K562 (cell line): ENCODE measurements at regions not wholly inside any gene's neighbourhood (a gene's known extent, or its start where the extent isn't known, plus 50 kb on each side); places are given as distances from the start of the nearest gene placed in this dataset.

ENCODE experiments used
- ATAC-seq: fragments of 200-7000 bp; cut with Tn5 transposase; 3 replicates; pipeline ENCODE4 v1.9.1; 2020; ENCODE audit warnings: moderate library complexity
- BruUV-seq: library from RNA; stranded (reverse); fragments of 400-500 nt; replicated peaks from 2 replicates; lab custom pipeline; 2021; lab: Mats Ljungman, UMichigan
- CTCF ChIA-PET: fragments of 300-600 bp; formaldehyde crosslinking; extraction: SDS; loops from one replicate; lab custom pipeline; 2021; ENCODE audit warnings: low intra/inter-chr PET ratio; lab: Yijun Ruan, JAX
- POLR2A ChIA-PET: fragments of 300-600, 350-650 bp; sonication (Branson Sonifier 250); formaldehyde crosslinking; extraction: SDS; loops from one replicate; lab custom pipeline; 2021; ENCODE audit warnings: antibody characterized with exemption, inconsistent platforms; lab: Yijun Ruan, JAX
- DNase-seq, 4 experiments: peaks; one replicate each; pipeline versions ENCODE4 v3.0.0 to v3.0.0-alpha.2; 2011 to 2018; ENCODE audit warnings: low spot score in 3 of 4, mixed read lengths in 3 of 4; ENCODE audit errors: extremely low read depth in 1 of 4
- FAIRE-seq: peaks from 2 replicates; lab custom pipeline; 2011; peaks lifted over from hg19 to GRCh38; lab: Jason Lieb, UNC
- H2AFZ ChIP-seq: 2 replicates; pipeline ENCODE4 v1.6.0; 2011; ENCODE audit warnings: low read depth, low read length, control low read depth, inconsistent platforms
- H3K27ac ChIP-seq: fragments of 200-600 bp; 3 replicates; pipeline ENCODE4 v1.8.0; 2011; ENCODE audit warnings: low read depth, mild to moderate bottlenecking, control low read depth, inconsistent platforms, low read length, moderate library complexity, mixed read lengths; ENCODE audit errors: extremely low read depth
- H3K27me3 ChIP-seq, 2 experiments: fragments of 300-600 bp in 1 of 2; 2 replicates in 1 of 2; 3 replicates in 1 of 2; pipeline versions ENCODE4 v1.6.0 to v1.8.0; 2011; ENCODE audit warnings: inconsistent platforms in 2 of 2, low read length in 2 of 2, mild to moderate bottlenecking in 1 of 2, mixed read lengths in 1 of 2, moderate library complexity in 1 of 2; ENCODE audit not compliant: control insufficient read depth in 2 of 2, insufficient read depth in 2 of 2
- H3K36me3 ChIP-seq: fragments of 300-600 bp; 3 replicates; pipeline ENCODE4 v1.8.0; 2011; ENCODE audit warnings: mild to moderate bottlenecking, low read length, inconsistent platforms; ENCODE audit not compliant: control insufficient read depth, insufficient read depth
- H3K4me1 ChIP-seq, 2 experiments: fragments of 200-600 bp in 1 of 2; replicated peaks in 1 of 2; 2 replicates in 1 of 2; 3 replicates in 1 of 2; pipeline versions ENCODE4 v1.5.1 to v1.8.0; 2011; ENCODE audit warnings: inconsistent platforms in 2 of 2, low read length in 2 of 2, mild to moderate bottlenecking in 1 of 2, mixed read lengths in 1 of 2, moderate library complexity in 1 of 2; ENCODE audit not compliant: control insufficient read depth in 2 of 2, insufficient read depth in 2 of 2
- H3K4me2 ChIP-seq: 2 replicates; pipeline ENCODE4 v1.6.1; 2011; ENCODE audit warnings: low read length, control low read depth, inconsistent platforms, mixed read lengths; ENCODE audit not compliant: insufficient read depth
- H3K4me3 ChIP-seq: fragments of 200-600 bp; sonication (generic), shearing (Covaris generic); 2 replicates; pipeline ENCODE4 v1.5.1; 2016; ENCODE audit warnings: control low read depth, inconsistent platforms
- H3K79me2 ChIP-seq: fragments of 200-600 bp; 3 replicates; pipeline ENCODE4 v1.8.0; 2011; ENCODE audit warnings: low read length, inconsistent platforms; ENCODE audit not compliant: control insufficient read depth, insufficient read depth
- H3K9ac ChIP-seq, 2 experiments: 2 replicates each; pipeline versions ENCODE4 v1.6.0 to v1.6.1; 2011; ENCODE audit warnings: low read depth in 2 of 2, low read length in 2 of 2, control low read depth in 1 of 2, inconsistent platforms in 1 of 2, mild to moderate bottlenecking in 1 of 2, mixed read lengths in 1 of 2; ENCODE audit not compliant: insufficient read depth in 1 of 2
- H3K9me1 ChIP-seq: one replicate; pipeline ENCODE4 v1.6.0; 2011; ENCODE audit warnings: inconsistent platforms, mild to moderate bottlenecking, low read length, moderate library complexity; ENCODE audit not compliant: control insufficient read depth, insufficient read depth
- H3K9me3 ChIP-seq: replicated peaks from 2 replicates; pipeline ENCODE4 v1.5.1; 2011; ENCODE audit warnings: low read depth, low read length, inconsistent platforms; ENCODE audit not compliant: control insufficient read depth, insufficient read depth
- H4K20me1 ChIP-seq: replicated peaks from 2 replicates; pipeline ENCODE4 v1.6.1; 2011; ENCODE audit warnings: low read length, inconsistent platforms, mixed read lengths; ENCODE audit not compliant: control insufficient read depth, insufficient read depth
- CBFA2T2 ChIP-seq: fragments of 450-650 bp; conservative IDR thresholded peaks from 2 replicates; pipeline ENCODE4 v1.6.1; 2017; ENCODE audit warnings: mild to moderate bottlenecking
- GTF2E2 ChIP-seq: fragments of 200-800 bp; sonication (Bioruptor generic); IDR thresholded peaks from 2 replicates; pipeline ENCODE4 v1.6.1; 2016; ENCODE audit warnings: missing genetic modification characterization, missing compliant biosample characterization
- HEY1 ChIP-seq: fragments of 250-450 bp; sonication (Bioruptor Pico); IDR thresholded peaks from 2 replicates; pipeline ENCODE4 v1.5.0; 2020; ENCODE audit warnings: mild to moderate bottlenecking, moderate library complexity, borderline replicate concordance
- KHSRP ChIP-seq: fragments of 450-650 bp; IDR thresholded peaks from 2 replicates; pipeline ENCODE4 v1.6.1; 2017
- MAFF ChIP-seq: IDR thresholded peaks from 2 replicates; pipeline ENCODE4 v1.6.1; 2012; ENCODE audit warnings: low read length, improper control_type of control experiment
- NFE2L1 ChIP-seq: fragments of 450-650 bp; IDR thresholded peaks from 2 replicates; pipeline ENCODE4 v1.6.1; 2016; ENCODE audit warnings: missing genetic modification characterization, low read depth, mild to moderate bottlenecking, missing compliant biosample characterization, moderate library complexity, borderline replicate concordance
- SAFB ChIP-seq: fragments of 200-400 bp; formaldehyde crosslinking; IDR thresholded peaks from 2 replicates; pipeline ENCODE4 v1.6.1; 2017; ENCODE audit warnings: low read depth, low read length, borderline replicate concordance
- SAFB2 ChIP-seq: fragments of 200-400 bp; formaldehyde crosslinking; IDR thresholded peaks from 2 replicates; pipeline ENCODE4 v1.6.1; 2018; ENCODE audit warnings: borderline replicate concordance, low read length, low read depth, moderate library complexity; ENCODE audit not compliant: severe bottlenecking
- ZNF589 ChIP-seq: fragments of 200-800 bp; sonication (Bioruptor generic); IDR thresholded peaks from 2 replicates; pipeline ENCODE4 v1.6.1; 2016; ENCODE audit warnings: low read depth, missing genetic modification characterization, missing compliant biosample characterization
- WGBS: fragments of 100-300 bp; shearing (Covaris generic); methylation state at CpG from one replicate; pipeline ENCODE4 v1.1.6; 2016; ENCODE audit warnings: low coverage, mixed read lengths; ENCODE audit not compliant: insufficient coverage; ENCODE audit errors: missing lambda C conversion rate; 5-methylcytosine and 5-hydroxymethylcytosine counted together
- in situ Hi-C: fragments of 300-500 bp; cut with MboI; formaldehyde crosslinking; loops from 4 replicates; pipeline ENCODE4 v1.15.0; 2018; ENCODE audit warnings: inconsistent platforms, mixed read lengths
- intact Hi-C: fragments of 100-400 bp; cut with micrococcal nuclease; formaldehyde crosslinking; loops from 2 replicates; pipeline ENCODE4 v1.14.2; 2022
- TF ChIP-seq, protein P1 (sequence below), 3 experiments: IDR thresholded peaks in 2 of 3; conservative IDR thresholded peaks in 1 of 3; 2 replicates each; pipeline ENCODE4 v1.5.1; 2011 to 2012; ENCODE audit warnings: low read length in 3 of 3, mild to moderate bottlenecking in 3 of 3, control low read depth in 2 of 3, improper control_type of control experiment in 1 of 3, inconsistent platforms in 1 of 3, low read depth in 1 of 3, mixed read lengths in 1 of 3, moderate library complexity in 1 of 3; ENCODE audit not compliant: insufficient read depth in 2 of 3
- TF ChIP-seq, protein P2 (sequence below): fragments of 450-650 bp; IDR thresholded peaks from 2 replicates; pipeline ENCODE4 v1.6.1; 2017; ENCODE audit warnings: mild to moderate bottlenecking, moderate library complexity
- TF ChIP-seq, protein P3 (sequence below): IDR thresholded peaks from 3 replicates; pipeline ENCODE4 v1.6.1; 2011; ENCODE audit warnings: borderline replicate concordance, mild to moderate bottlenecking; ENCODE audit not compliant: insufficient read length, insufficient read depth

DNA sequence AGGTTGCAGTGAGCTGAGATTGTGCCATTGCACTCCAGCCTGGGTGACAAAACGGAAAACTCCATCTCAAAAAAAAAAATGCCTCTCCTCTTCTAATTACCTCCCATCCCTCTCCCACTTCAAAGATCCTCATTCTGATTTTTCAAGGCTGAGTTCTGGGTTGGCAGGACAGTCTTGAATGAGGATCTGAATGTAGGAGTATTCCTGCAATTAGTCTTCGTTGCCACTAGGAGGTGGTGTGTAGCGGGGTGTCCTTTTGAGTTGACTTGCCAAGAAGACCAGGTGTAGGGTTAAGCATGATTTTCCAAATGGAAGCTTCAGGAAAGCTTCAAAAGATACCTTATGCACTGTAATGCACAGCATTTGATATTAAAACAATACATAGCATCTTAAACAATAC is 169.9 kb downstream of the ASMT start:
- Histone ChIP-seq H3K9ac (no peak overlapping the region), H3K79me2 (no peaks in the 10 kb centered on the region), H2AFZ (no peak overlapping the region), H3K4me2 (no peak overlapping the region), H3K36me3 (no peaks in the 10 kb centered on the region), H3K27ac (no peak overlapping the region), H3K9me3 (no peaks in the 10 kb centered on the region), H3K4me3 (no peak overlapping the region), H3K27me3 (no peaks in the 10 kb centered on the region), H4K20me1 (no peaks in the 10 kb centered on the region), H3K4me1 (no peaks in the 10 kb centered on the region), H3K9me1 (no peaks in the 10 kb centered on the region)
- FAIRE-seq, result no peak
- ChIA-PET POLR2A (no interaction called here), CTCF (no interaction called here)
- 0% methylated on average over 3 of the region's 3 CpGs for WGBS
- intact Hi-C loops (no loop called here), in situ Hi-C loops (no loop called here)
- TF ChIP-seq, protein P1, sequence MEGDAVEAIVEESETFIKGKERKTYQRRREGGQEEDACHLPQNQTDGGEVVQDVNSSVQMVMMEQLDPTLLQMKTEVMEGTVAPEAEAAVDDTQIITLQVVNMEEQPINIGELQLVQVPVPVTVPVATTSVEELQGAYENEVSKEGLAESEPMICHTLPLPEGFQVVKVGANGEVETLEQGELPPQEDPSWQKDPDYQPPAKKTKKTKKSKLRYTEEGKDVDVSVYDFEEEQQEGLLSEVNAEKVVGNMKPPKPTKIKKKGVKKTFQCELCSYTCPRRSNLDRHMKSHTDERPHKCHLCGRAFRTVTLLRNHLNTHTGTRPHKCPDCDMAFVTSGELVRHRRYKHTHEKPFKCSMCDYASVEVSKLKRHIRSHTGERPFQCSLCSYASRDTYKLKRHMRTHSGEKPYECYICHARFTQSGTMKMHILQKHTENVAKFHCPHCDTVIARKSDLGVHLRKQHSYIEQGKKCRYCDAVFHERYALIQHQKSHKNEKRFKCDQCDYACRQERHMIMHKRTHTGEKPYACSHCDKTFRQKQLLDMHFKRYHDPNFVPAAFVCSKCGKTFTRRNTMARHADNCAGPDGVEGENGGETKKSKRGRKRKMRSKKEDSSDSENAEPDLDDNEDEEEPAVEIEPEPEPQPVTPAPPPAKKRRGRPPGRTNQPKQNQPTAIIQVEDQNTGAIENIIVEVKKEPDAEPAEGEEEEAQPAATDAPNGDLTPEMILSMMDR (IDR thresholded peaks at IDR 0.05 in 2 of 3, conservative IDR thresholded peaks at IDR 0.05 in 1 of 3; ENCODE audit: insufficient read depth in 2 of 3, low read depth in 1 of 3, low read length in 3 of 3), result 0 out of 6 replicates have a peak, but pooled peaks of 1 of the 3 experiments have one; percentile 24
- TF ChIP-seq HEY1, result no peak
- TF ChIP-seq MAFF, result no peak
- peak in 1 of 4 experiments; percentile 10 for DNase-seq
- BruUV-seq, result no TSS peak
- no peak for ATAC-seq

DNA sequence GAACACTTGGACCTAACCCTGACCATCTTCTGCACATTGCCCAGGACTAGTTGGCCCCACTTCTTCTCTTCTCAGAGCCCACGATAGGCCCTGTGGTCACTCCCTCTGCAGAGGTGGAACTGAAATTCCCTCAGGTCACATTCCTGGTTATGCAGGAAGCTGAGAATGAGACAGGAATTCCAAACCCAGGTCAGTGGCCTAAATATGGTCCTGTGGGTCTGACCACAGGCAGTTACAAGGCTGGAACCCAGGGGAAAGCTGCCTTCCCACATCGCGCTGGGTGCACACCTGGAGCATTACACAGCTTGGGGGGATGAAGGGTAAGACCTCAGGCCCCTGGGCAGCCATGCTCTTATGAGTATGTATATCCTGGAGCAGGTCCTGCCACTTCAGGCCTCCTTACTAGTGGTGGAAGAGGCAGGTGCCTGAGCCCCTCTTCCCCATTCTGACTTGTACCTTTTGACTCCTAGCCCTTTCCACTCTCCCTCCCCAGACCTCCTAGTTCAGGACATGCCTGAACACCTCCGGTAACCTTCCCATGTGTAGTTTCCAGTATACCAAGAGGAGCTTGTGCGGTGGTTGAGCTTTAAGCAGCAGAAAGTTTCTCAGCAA is 173.5 kb downstream of the ASMT start:
- no peaks in the 10 kb centered on the region for H4K20me1 ChIP-seq
- no peaks in the 10 kb centered on the region for H3K9me3 ChIP-seq
- no peak overlapping the region for H3K9ac ChIP-seq
- in situ Hi-C loops (no loop called here), intact Hi-C loops (no loop called here)
- POLR2A ChIA-PET, result no interaction called here
- no peaks in the 10 kb centered on the region for H3K79me2 ChIP-seq
- no peaks in the 10 kb centered on the region for H3K9me1 ChIP-seq
- DNase-seq (no peak), FAIRE-seq (no peak), ATAC-seq (no peak)
- H2AFZ ChIP-seq, result no peak overlapping the region
- H3K4me1 ChIP-seq, result no peaks in the 10 kb centered on the region
- no peak overlapping the region for H3K4me2 ChIP-seq
- CTCF ChIA-PET, result no interaction called here
- H3K4me3 ChIP-seq, result no peak overlapping the region
- BruUV-seq, result no TSS peak
- no peaks in the 10 kb centered on the region for H3K36me3 ChIP-seq
- no peaks in the 10 kb centered on the region for H3K27me3 ChIP-seq
- 0% methylated on average over 5 of the region's 5 CpGs for WGBS
- H3K27ac ChIP-seq, result no peak overlapping the region
- TF ChIP-seq ZNF589, result no peak
- no peak for TF ChIP-seq NFE2L1 (tag)
- TF ChIP-seq, protein P2, sequence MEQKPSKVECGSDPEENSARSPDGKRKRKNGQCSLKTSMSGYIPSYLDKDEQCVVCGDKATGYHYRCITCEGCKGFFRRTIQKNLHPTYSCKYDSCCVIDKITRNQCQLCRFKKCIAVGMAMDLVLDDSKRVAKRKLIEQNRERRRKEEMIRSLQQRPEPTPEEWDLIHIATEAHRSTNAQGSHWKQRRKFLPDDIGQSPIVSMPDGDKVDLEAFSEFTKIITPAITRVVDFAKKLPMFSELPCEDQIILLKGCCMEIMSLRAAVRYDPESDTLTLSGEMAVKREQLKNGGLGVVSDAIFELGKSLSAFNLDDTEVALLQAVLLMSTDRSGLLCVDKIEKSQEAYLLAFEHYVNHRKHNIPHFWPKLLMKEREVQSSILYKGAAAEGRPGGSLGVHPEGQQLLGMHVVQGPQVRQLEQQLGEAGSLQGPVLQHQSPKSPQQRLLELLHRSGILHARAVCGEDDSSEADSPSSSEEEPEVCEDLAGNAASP, result no peak
- no peak for TF ChIP-seq SAFB2
- TF ChIP-seq, protein P3, sequence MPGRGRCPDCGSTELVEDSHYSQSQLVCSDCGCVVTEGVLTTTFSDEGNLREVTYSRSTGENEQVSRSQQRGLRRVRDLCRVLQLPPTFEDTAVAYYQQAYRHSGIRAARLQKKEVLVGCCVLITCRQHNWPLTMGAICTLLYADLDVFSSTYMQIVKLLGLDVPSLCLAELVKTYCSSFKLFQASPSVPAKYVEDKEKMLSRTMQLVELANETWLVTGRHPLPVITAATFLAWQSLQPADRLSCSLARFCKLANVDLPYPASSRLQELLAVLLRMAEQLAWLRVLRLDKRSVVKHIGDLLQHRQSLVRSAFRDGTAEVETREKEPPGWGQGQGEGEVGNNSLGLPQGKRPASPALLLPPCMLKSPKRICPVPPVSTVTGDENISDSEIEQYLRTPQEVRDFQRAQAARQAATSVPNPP, result no peak
- TF ChIP-seq CBFA2T2, result no peak
- no peak for TF ChIP-seq SAFB
- no peak for TF ChIP-seq GTF2E2
- no peak for TF ChIP-seq KHSRP
